H1 (cell line): ENCODE measurements at regions not wholly inside any gene's neighbourhood (a gene's known extent, or its start where the extent isn't known, plus 50 kb on each side); places are given as distances from the start of the nearest gene placed in this dataset.

Source experiments
- ATF2 ChIP-seq: IDR thresholded peaks from 2 replicates; pipeline ENCODE4 v1.6.1; 2012; ENCODE audit warnings: low read length, inconsistent platforms
- KDM4A ChIP-seq: IDR thresholded peaks from one replicate; pipeline ENCODE4 v1.7.1; 2012; ENCODE audit warnings: low read depth, mild to moderate bottlenecking, moderate library complexity, low read length, inconsistent platforms; ENCODE audit not compliant: severe bottlenecking
- SIRT6 ChIP-seq: IDR thresholded peaks from one replicate; pipeline ENCODE4 v1.7.1; 2012; ENCODE audit warnings: low read length, inconsistent platforms
- SUZ12 ChIP-seq: fragments of 200-600 bp; sonication (generic); IDR thresholded peaks from 2 replicates; pipeline ENCODE4 v1.6.1; 2012; ENCODE audit warnings: mild to moderate bottlenecking, inconsistent platforms, low read length, moderate library complexity, mixed read lengths
- TAF1 ChIP-seq: IDR thresholded peaks from 2 replicates; pipeline ENCODE4 v1.6.1; 2011; ENCODE audit warnings: mild to moderate bottlenecking, low read depth, low read length

- TF ChIP-seq ATF2, result no peak
- no peak for TF ChIP-seq SUZ12
- no peak for TF ChIP-seq TAF1
- no peak for TF ChIP-seq SIRT6
- TF ChIP-seq KDM4A, result no peak
- TF ChIP-seq, all 59 proteins: peak for 0
Measured at GRCh38 chr18:21968338-21968737, 201.1 kb upstream of the GATA6 start (continued).
